ENCODE measurements at regions not wholly inside any gene's neighbourhood (a gene's known extent, or its start where the extent isn't known, plus 50 kb on each side); places are given as distances from the start of the nearest gene placed in this dataset.

GRCh38 chr16:80114699-80115098 lies 426.1 kb upstream of the DYNLRB2 start:
- H3K27me3 ChIP-seq (ENCODE audit: low read length) = no peaks in the 10 kb centered on the region
- no TSS peak for BruUV-seq (replicated peaks)
- no peak for DNase-seq
- H3K27ac ChIP-seq (ENCODE audit: low read length) = no peak overlapping the region
- no peaks in the 10 kb centered on the region for H3K9me3 ChIP-seq (ENCODE audit: low read length)
- CTCF ChIA-PET = no interaction called here
- no peaks in the 10 kb centered on the region for H3K79me2 ChIP-seq (ENCODE audit: low read length)
- intact Hi-C loops (cut with micrococcal nuclease) = no loop called here
- H3K36me3 ChIP-seq (ENCODE audit: low read depth, low read length) = no peaks in the 10 kb centered on the region
- no peak overlapping the region for H2AFZ ChIP-seq (ENCODE audit: low read length)
- H3K9ac ChIP-seq (ENCODE audit: low read length) = no peak overlapping the region
- ATAC-seq = no peak
- H4K20me1 ChIP-seq (ENCODE audit: low read length) = no peaks in the 10 kb centered on the region
- no peak for TF ChIP-seq EZH2 (IDR thresholded peaks at IDR 0.05; ENCODE audit: low read length, unreplicated experiment)
- TF ChIP-seq EZH2phosphoT487 (IDR thresholded peaks at IDR 0.05; ENCODE audit: borderline replicate concordance, low read length) = no peak
- no peak for TF ChIP-seq CTCF (conservative IDR thresholded peaks at IDR 0.05; ENCODE audit: low read depth, low read length)
- no peaks in the 10 kb centered on the region for H3K4me1 ChIP-seq (ENCODE audit: insufficient read depth, low read length)
- POLR2A ChIA-PET (ENCODE audit: unreplicated experiment) = no interaction called here
- no peak overlapping the region for H3K4me2 ChIP-seq (ENCODE audit: low read length)
- no peaks in the 10 kb centered on the region for H3K9me2 ChIP-seq (replicated peaks; ENCODE audit: low read length)
- H3F3A ChIP-seq (ENCODE audit: low read length, unreplicated experiment) = no peaks in the 10 kb centered on the region
- H3K4me3 ChIP-seq (ENCODE audit: low read length) = no peak overlapping the region

GRCh38 chr16:80113873-80114574 lies 426.8 kb upstream of the DYNLRB2 start:
- Histone ChIP-seq H3K4me1 (ENCODE audit: insufficient read depth, low read length) (no peaks in the 10 kb centered on the region), H3K27ac (ENCODE audit: low read length) (no peak overlapping the region), H3K36me3 (ENCODE audit: low read depth, low read length) (no peaks in the 10 kb centered on the region), H3K27me3 (ENCODE audit: low read length) (no peaks in the 10 kb centered on the region), H3K9me3 (ENCODE audit: low read length) (no peaks in the 10 kb centered on the region), H4K20me1 (ENCODE audit: low read length) (no peaks in the 10 kb centered on the region), H3K79me2 (ENCODE audit: low read length) (no peaks in the 10 kb centered on the region), H3K9me2 (replicated peaks; ENCODE audit: low read length) (no peaks in the 10 kb centered on the region), H3K4me2 (ENCODE audit: low read length) (no peak overlapping the region), H3K4me3 (ENCODE audit: low read length) (no peak overlapping the region), H3F3A (ENCODE audit: low read length, unreplicated experiment) (no peaks in the 10 kb centered on the region), H3K9ac (ENCODE audit: low read length) (no peak overlapping the region), H2AFZ (ENCODE audit: low read length) (no peak overlapping the region)
- DNase-seq (no peak), ATAC-seq (no peak)
- ChIA-PET CTCF (no interaction called here), POLR2A (ENCODE audit: unreplicated experiment) (no interaction called here)
- BruUV-seq (replicated peaks) = no TSS peak
- TF ChIP-seq CTCF (conservative IDR thresholded peaks at IDR 0.05; ENCODE audit: low read depth, low read length) (no peak), EZH2phosphoT487 (IDR thresholded peaks at IDR 0.05; ENCODE audit: borderline replicate concordance, low read length) (no peak), EZH2 (IDR thresholded peaks at IDR 0.05; ENCODE audit: low read length, unreplicated experiment) (no peak)
- intact Hi-C loops (cut with micrococcal nuclease) = no loop called here

- intact Hi-C loops (cut with micrococcal nuclease) = no loop called here
- H2AFZ ChIP-seq (ENCODE audit: low read length) = no peak overlapping the region
- no peak for TF ChIP-seq CTCF (conservative IDR thresholded peaks at IDR 0.05; ENCODE audit: low read depth, low read length)
- TF ChIP-seq EZH2phosphoT487 (IDR thresholded peaks at IDR 0.05; ENCODE audit: borderline replicate concordance, low read length) = no peak
- no peak for TF ChIP-seq EZH2 (IDR thresholded peaks at IDR 0.05; ENCODE audit: low read length, unreplicated experiment)
- H3K79me2 ChIP-seq (ENCODE audit: low read length) = no peaks in the 10 kb centered on the region
- no peak overlapping the region for H3K9ac ChIP-seq (ENCODE audit: low read length)
- H3K27me3 ChIP-seq (ENCODE audit: low read length) = no peaks in the 10 kb centered on the region
- H3K9me3 ChIP-seq (ENCODE audit: low read length) = no peaks in the 10 kb centered on the region
- no peaks in the 10 kb centered on the region for H4K20me1 ChIP-seq (ENCODE audit: low read length)
- H3K36me3 ChIP-seq (ENCODE audit: low read depth, low read length) = no peaks in the 10 kb centered on the region
- no peaks in the 10 kb centered on the region for H3K9me2 ChIP-seq (replicated peaks; ENCODE audit: low read length)
- ChIA-PET CTCF (no interaction called here), POLR2A (ENCODE audit: unreplicated experiment) (no interaction called here)
- H3K4me1 ChIP-seq (ENCODE audit: insufficient read depth, low read length) = peaks cover 10% of the 10 kb centered on the region; the same call in 1 of the 2 replicates
- BruUV-seq (replicated peaks) = no TSS peak
- DNase-seq (no peak), ATAC-seq (no peak)
- H3K4me3 ChIP-seq (ENCODE audit: low read length) = no peak overlapping the region
- H3K27ac ChIP-seq (ENCODE audit: low read length) = no peak overlapping the region
- H3K4me2 ChIP-seq (ENCODE audit: low read length) = no peak overlapping the region
- H3F3A ChIP-seq (ENCODE audit: low read length, unreplicated experiment) = no peaks in the 10 kb centered on the region
Measured at GRCh38 chr16:80109581-80109980, 431.2 kb upstream of the DYNLRB2 start.

All from PC-3 (cell line).